HG02623 (cell line): ENCODE measurements at regions not wholly inside any gene's neighbourhood (a gene's known extent, or its start where the extent isn't known, plus 50 kb on each side); places are given as distances from the start of the nearest gene placed in this dataset.
"Not testable (repeated sequence)": the region's sequence is repeated elsewhere in the genome, so short reads cannot be mapped to it uniquely, and the experiment has no call there.

Source experiments
- ATAC-seq: cut with Tn5 transposase; IDR thresholded peaks from one replicate; pipeline ENCODE4 v1.9.1; 2021; ENCODE audit warnings: moderate library complexity; ENCODE audit not compliant: unreplicated experiment

DNA sequence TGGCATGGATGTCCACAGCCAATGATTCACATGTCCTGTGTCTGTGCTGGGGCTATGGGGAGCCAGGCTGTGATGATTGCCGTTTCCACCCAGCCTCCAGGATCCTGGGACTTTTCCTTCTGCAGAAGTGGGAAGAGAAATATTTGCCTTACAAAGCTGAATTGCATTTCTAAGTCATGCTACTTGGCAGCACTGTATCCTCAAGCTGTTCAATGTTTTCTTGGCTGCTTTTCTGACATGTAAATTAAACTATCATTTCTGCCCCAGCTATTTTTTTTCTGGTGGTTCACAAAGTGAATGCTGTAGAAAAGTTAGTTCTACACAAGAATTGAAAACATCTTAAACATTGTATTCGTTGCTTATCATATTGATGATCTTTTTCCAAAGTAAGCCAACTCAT is 51.9 kb upstream of the TCERG1L start:
- no peak for ATAC-seq

DNA sequence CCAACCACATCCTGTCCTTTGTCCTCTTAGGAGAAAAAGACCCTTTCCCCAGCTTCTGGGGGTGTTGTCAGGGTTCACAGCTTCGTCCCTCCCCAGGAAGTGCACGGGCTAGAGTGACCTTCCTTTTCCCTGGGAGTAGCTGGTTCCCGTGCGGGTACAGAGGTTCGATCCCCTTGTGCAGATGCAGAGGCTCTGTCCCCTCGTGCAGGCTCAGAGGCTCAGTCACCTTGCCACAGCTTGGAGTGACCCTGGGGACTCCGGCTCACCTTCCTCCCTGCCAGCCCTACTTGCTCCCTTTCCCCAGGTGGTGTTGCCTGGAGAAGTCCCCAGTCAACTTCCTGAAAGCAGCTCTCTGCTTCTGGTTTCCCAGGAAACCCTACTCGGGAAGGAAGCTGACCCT is 60.0 kb upstream of the TCERG1L start:
- no peak for ATAC-seq

DNA sequence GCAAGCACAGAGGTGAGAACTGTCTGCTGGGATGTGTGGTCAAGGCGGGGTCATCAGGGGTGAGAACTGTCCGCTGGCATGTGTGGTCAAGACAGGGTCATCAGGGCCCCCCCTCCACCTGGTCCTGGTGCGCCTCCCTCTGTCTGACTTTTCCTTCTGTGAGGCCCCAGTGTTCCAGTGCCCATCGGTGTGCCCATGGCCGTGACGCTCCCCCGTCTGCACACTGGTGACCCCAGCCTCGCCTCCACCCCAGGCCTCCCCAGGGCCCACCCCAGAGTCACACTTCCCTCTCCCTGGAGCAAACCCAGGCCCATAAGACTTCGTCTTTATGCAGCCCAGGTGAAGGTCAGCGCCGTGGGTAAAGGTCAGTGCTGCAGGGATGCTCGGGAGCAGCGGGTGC is 70.1 kb upstream of the TCERG1L start:
- ATAC-seq = no peak

DNA sequence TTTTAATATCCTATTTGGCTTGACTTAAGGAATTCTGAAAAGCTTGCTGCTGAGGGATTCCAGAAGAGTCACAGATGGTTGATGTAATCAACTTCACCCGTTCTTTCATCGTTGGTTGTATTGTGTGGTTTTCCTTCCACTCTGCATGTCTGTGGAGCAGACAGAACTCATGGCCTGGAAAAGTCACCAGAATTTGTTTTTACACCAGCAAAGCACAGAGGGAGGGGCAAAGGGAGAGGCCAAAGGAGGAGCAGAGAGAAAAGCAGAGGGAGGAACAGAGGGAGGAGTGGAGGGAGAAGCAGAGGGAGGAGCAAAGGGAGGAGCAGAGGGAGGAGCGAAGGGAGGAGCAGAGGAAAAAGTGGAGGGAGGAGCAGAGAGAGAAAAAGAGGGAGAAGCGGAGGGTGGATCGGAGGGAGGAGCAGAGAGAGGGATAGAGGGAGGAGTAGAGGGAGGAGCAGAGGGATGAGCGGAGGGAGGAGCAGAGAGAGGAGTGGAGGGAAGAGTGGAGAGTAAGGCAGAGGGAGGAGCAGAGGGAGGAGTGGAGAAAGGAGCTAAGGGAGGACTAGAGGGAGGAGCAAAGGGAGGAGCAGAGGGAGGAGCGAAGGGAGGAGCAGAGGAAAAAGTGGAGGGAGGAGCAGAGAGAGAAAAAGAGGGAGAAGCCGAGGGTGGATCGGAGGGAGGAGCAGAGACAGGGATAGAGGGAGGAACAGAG is 73.8 kb upstream of the TCERG1L start:
- ATAC-seq = not testable (repeated sequence)

DNA sequence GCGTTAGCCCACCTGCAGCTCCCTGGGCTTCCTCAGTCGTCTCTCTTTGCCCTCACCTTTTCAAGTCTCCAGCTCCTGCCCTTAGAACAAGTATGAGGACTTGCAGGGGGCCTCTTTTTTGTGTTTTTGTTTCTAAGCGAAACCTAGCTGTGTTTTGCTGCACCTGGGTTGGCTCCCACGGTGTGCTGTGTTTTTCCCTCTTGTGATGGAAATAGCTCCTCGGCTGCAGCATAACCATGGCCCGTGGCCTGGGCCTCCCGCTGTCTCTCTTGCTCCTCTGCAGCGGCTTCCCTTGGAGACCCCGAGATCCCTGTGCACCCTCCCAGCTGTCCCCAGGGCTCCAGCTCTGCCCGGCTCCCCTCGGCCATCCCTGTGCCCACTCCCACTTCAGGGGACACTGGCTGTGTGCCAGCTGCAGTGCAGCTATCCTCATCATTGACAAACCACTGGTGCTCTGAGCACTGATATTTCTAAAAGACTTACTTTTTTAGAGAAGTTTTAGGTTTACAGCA is 75.6 kb upstream of the TCERG1L start:
- ATAC-seq = no peak

DNA sequence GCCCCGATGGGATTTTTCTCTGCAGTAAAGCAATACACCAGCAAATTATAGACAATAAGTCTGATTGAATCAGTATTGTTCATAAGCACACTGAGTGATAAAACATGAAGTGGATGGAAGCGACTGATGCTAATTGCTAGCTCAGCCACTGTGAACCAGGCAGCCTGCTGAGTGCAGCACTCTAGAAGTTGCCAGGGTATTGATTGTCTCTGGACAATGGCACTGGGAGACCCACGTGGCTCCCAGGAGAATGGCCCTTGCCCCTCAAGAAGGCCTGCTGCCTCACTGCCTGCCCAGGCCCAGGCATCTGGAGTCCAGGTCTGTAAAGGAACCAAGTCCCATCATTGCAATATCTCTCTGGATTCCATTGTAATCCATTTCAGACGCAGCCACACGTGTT is 80.4 kb upstream of the TCERG1L start:
- no peak for ATAC-seq

DNA sequence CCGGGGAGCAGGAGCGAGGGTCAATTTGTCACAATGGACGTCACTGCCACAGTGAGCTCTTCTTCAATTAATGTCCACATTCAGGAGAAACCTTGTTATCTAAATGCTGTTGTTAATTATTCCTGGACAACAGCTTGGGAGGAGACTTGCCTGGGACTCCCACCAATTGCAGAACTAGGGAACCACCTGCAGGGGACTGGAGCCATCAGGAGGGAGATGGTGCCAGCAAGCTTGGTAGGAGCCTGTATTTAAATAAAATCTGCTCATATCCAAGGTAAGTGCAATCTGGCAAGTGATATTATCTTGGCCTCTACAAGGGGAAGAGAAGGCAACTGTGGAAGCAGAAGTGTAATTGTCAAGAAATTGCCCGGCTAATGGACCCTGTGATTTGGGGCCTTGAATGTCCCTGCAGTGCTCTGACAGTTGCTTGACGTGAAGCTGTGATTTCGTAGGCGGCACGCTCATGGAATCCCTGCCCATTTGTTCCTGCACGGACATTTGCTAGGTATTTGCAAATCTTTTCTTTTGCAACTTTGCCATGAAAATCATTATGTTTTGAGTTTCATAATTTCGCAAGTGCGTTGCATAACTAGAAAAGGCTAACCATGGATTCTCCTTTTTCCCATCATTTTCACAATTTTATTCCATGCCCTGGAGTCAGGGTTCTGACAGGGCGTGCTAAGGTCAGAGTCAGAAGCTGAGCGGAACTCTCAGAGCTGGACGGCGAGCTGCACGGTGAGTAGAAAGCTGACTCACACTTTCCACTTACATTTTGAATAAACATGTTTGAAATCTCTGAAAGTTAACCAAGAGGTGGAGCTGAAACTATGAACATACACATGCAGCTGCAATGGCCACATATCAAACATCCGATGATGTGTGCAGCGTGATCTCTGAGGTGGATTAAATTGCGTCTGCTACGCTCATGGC is 84.9 kb upstream of the TCERG1L start:
- no peak for ATAC-seq

DNA sequence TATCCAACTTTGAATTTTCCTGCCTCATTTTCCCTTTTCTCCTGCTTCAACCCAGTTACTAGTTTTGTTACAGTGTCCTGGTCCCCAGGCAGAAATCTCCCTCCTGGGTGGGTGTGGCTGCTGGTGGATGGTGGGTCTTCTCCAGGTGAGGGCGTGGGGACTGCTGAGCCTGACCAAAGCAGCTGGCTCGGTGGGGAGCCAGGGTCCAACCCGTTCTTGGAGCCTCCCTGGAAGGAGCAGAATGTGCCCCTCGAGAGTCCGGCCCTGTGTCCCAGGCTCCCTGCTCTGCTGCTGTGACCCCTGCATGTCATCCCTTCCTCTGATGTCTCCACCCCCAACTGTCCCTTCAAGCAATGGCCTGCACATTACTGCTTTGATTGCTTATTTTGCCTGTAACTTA is 86.6 kb upstream of the TCERG1L start:
- ATAC-seq = no peak

DNA sequence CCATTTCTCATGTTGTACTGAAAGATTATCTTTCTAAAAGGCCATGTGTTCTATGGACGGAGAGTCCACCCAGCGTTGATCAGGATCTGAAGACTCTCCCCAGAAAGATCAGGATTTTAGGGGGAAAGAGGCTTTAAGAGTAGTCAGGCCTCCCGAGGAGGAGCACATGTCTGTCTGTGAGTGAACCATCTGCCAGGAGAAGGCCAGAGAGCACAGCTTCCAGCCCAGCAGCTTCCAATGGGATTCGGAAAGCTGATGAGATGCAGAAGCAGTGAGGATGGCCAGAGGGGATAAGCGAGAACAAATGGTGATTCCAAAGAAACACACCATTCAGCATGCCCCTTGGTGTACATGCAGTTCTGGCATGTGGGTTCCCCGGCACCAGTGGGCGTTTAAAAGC is 88.5 kb upstream of the TCERG1L start:
- ATAC-seq = no peak

DNA sequence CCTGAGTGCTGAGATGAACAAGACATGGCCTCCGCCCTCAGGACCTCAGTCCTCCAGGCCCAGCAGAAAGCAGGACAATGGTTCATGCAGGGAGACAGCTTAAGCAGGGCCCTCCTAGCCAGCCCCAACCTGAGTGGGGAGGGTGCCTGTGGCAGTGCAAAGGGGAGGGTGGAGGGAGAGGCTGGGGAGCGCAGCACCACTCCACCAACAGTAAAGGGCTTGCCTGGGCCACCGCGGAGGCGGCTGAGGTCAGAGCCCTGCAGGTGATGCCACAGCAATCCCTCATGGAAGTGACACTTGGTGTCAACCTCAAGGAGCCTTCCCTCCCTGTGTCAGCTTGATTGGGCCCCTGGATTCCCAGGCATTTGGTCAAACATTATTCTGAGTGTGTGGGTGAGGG is 89.0 kb upstream of the TCERG1L start:
- no peak for ATAC-seq

DNA sequence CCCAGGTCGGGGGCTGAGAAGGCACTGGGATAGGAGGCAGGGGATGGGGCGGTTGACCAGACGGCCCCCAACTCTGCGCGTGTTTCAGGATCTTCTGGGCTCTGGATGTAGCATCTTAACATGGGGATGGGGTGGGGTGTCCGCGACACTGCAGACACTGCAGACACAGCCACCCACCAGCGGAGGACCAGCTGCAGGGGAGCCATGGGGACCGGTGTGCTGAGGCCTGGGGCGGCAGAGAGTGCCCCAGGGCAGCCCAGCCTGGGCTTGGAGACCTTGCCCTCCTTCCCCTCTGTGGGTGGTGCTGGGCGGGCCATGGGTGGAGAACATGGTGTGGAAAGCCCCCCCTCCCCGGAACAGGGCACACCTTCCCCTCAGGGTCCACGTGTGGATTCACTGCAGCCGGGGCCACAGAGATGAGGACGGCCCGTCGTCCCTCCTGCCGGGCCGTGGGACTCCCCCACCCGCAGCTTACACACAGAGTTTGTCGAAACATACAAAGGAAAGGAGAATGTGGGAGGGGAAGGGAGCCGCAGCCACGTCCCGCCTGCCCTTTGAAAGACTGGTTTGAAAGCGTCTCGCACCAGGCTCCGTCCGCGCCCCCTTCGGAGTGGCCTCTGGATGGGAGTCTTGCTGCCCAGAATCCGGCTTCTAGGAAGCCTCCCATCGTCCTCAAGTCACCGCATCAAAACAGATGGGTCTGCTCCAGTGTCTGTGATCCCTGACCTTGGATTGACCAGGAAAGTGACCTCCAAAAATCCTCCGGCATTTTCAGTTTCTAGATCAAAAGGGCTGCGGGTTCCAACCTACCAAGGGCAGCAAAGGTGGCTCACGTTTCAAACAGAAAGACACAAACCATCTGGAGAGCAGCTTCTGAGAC is 91.5 kb upstream of the TCERG1L start:
- ATAC-seq = no peak

DNA sequence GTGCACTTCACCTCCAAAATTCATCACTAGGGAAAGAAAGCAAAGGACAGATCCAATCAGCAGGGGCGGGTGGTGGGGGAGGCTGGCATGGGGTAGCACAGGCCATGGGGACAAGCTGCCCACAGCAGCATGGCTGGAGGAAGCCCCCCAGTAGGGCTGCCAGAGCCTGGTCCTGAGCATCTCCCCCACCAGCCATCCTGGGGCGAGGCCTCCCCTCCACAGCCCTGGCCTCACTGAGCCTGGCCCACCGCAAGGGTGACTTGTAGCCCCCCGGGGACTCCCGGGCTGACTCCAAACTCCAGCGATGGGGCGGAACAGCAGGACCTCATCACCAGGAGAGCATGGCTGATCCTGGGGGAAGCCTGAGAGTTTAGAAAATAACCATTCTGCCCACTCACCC is 92.4 kb upstream of the TCERG1L start:
- no peak for ATAC-seq

DNA sequence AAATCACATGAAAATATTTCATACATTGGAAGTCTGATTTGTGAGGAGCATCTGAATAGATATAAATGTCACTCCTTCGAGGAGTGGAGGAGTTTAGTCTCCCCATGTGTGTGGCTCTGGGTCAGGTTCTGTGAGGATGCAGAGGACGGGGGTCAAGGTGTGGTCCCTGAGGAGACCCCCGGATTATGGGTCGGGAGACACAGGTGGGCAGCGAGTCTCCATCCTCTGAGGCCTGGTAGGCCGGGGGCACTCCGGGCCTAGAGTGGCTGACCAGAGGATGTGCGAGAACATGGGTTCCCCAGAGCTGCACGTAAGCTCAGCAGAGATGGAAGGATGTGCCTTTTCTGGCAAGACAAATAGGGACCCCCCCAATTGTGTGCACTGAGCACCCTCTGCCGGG is 93.4 kb upstream of the TCERG1L start:
- ATAC-seq = no peak

DNA sequence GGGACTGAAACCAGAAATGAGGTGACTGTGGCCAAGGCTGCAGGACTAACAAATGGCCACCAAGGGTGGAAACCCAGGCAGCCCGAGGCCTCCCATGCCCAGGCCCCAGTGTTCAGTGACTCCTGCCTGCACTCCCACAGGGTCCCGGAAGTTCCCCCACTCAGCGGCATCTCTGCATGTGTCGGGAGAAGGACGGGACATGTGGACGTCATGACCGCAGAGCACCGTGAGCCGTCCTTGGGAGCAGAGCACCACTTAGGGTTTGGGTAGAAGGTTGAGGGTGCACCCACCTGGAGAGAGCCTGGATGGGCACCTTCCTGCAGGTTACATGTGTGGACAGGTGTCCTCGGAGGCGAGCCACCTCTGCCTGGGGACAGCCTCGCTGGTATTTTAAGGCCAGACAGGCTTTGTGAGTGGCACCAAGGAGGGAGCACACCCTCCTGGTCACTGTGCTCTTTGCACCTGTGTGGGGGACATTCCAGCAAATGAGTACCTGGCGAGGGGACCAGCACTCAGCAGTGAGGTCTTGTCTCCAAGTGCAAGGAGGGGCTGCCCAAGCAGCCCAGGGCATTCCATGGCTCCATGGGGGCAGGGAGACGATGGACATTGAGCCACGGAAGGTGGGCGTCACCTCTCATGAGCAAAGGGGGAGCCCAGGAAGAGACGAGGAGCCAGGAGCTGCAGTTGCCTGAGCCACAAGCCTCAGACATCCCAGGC is 95.3 kb upstream of the TCERG1L start:
- no peak for ATAC-seq

DNA sequence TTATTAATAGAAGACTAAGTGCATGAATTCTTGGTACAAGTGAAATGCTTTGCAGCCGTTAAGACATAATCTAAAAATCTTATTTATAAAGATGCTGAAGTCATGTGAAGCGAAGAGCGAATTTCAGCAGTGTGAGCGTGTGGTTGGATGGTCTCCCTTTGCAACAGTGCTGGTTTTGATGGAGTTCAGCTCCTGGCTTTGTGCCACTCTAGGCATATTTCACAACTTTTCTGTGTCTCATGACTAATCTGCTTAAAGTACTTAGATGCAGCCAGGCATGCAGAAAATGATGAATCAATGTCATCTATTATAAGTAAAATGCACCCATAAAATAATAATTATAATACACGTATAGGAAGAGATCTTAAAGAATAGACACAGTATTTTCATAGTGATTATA is 107.2 kb upstream of the TCERG1L start:
- ATAC-seq = no peak

DNA sequence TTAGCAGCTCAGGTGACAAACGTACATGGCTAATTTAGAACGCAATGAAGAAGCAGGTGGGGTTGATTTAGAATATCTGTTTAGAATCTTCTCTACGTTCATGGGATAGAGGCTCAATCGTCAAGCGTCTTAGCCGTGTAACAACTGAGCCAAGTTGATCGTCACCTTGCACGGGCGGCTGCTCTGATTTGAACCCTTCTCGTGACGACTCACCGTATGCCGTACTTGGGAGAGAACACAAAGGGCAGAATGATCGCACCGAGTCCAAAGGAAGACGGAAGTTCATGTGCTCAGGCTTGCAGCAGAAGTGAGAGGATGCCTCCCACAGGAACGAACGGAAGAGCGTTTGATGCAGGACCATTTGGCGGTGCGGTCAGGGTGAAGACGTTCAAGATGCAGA is 108.3 kb upstream of the TCERG1L start:
- no peak for ATAC-seq

DNA sequence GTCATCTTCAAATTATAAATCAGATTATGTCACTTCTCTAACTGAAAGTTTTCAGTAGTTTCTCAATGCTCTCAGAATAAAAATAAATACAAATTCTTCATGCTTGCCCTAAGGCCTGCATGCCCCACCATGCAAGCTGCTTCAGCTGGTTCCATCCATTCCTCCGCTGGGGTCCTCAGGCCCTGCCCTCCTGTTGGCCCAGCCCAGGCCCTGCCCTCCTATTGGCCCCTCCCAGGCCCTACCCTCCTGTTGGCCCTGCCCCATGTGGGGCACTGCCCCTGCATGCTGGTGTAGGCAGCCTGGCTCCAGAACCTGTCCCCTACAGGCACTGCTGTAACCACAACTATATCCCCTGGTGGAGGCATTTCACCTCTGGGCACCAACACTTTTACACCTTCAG is 109.3 kb upstream of the TCERG1L start:
- no peak for ATAC-seq

DNA sequence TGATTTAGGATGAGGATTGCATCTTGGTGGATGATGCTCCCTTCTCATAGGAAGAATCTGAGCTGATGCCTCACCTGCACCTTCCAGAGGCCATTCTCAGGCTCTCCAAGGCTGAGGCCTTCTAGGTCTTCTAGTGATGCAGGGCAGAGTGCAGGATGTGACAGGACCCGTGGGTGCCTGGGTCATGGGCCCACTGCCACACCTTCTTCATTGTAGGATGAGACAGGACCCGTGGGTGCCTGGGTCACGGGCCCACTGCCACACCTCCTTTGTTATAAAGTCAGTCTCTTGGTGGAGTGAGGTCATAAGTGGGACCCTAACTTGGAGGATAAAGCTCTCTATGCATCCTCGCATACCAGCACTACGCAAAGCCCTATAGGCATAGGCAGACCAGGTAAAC is 109.9 kb upstream of the TCERG1L start:
- no peak for ATAC-seq

DNA sequence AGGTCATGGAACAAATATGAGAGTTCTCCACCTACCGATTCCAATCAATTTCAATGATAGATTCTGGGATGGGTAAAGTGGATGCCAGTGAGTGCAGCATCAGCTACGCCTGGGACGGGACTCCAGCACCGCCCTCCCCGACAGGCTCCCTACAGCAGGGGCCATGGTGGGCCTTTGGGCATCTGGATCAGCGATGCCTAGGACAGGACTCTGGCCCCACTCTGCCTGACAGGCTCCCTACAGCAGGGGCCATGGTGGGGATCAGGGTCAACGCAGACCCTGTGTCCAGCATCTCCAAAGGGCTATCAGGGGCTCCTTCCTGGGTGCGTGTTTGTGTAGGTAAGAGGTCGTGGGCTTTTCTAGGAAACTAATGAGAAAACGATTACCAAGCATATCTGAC is 111.2 kb upstream of the TCERG1L start:
- ATAC-seq = no peak

DNA sequence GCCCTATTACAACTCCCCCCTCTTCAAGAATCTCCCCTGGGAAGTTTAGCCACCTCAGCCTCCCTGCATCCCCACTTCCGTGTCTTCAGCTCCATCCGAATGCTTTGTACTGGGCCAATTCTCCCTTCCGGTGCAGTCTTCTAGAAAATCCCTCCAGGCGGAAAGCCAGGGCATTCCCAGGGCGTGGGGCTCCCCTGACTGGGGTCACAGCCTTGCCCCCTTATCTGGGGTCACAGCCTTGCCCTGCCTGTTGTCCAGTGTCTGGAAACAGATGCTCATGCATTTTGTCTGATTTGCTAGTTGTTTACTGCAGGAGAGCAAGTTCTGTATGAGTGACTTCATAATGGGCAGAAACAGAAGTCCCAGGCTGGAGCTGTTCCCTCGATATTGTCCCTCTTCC is 112.5 kb upstream of the TCERG1L start:
- ATAC-seq = no peak
